Lower leg skin (tissue), 3 donors: ENCODE measurements at regions not wholly inside any gene's neighbourhood (a gene's known extent, or its start where the extent isn't known, plus 50 kb on each side); places are given as distances from the start of the nearest gene placed in this dataset.

Experiments used
- CTCF ChIP-seq, 3 donors: fragments of 450-650 bp; IDR thresholded peaks; one replicate each; pipeline ENCODE4 v1.5.1; 2016; ENCODE audit warnings: antibody characterized with exemption in 3 of 3, mild to moderate bottlenecking in 3 of 3, moderate library complexity in 2 of 3
- POLR2A ChIP-seq, 2 donors: fragments of 450-650 bp; IDR thresholded peaks; one replicate each; pipeline ENCODE4 v1.6.1; 2016 to 2017; ENCODE audit warnings: antibody characterized with exemption in 2 of 2, mild to moderate bottlenecking in 1 of 2, moderate library complexity in 1 of 2

- TF ChIP-seq CTCF (IDR thresholded peaks at IDR 0.05) (no peak), POLR2A (IDR thresholded peaks at IDR 0.05) (no peak)
These were observed 860.4 kb downstream of the VRK1 start for GRCh38 chr14:97657609-97658008.
